AG04450 (cell line): ENCODE measurements at regions not wholly inside any gene's neighbourhood (a gene's known extent, or its start where the extent isn't known, plus 50 kb on each side); places are given as distances from the start of the nearest gene placed in this dataset.

Experiments
- CTCF ChIA-PET: fragments of 300-600, 350-600 bp; formaldehyde crosslinking; extraction: SDS; loops from one replicate; lab custom pipeline; 2022; ENCODE audit warnings: antibody characterized with exemption, inconsistent platforms; lab: Charles Lee
- POLR2A ChIA-PET: fragments of 350-600 bp; formaldehyde crosslinking; extraction: SDS; loops from one replicate; lab custom pipeline; 2021; ENCODE audit warnings: antibody characterized with exemption, inconsistent platforms; lab: Yijun Ruan, JAX
- DNase-seq: peaks from one replicate; pipeline ENCODE4 v3.0.0-alpha.2; 2011; ENCODE audit warnings: low read depth, low spot score
- H3K27ac ChIP-seq: one replicate; pipeline ENCODE4 v1.5.1; 2012; ENCODE audit warnings: low read depth, low read length, control low read depth
- H3K27me3 ChIP-seq: one replicate; pipeline ENCODE4 v1.6.0; 2012; ENCODE audit warnings: low read length; ENCODE audit not compliant: control insufficient read depth, insufficient read depth
- H3K4me3 ChIP-seq: 2 replicates; pipeline ENCODE4 v1.5.1; 2011; ENCODE audit warnings: mild to moderate bottlenecking, low read depth, low read length, control low read depth
- H3K9me3 ChIP-seq: 2 replicates; pipeline ENCODE4 v1.5.1; 2012; ENCODE audit warnings: low read length; ENCODE audit not compliant: control insufficient read depth, insufficient read depth
- TF ChIP-seq, protein P1 (sequence below): IDR thresholded peaks from 2 replicates; pipeline ENCODE4 v1.5.1; 2011; ENCODE audit warnings: low read depth, low read length, control low read depth, inconsistent platforms

DNA sequence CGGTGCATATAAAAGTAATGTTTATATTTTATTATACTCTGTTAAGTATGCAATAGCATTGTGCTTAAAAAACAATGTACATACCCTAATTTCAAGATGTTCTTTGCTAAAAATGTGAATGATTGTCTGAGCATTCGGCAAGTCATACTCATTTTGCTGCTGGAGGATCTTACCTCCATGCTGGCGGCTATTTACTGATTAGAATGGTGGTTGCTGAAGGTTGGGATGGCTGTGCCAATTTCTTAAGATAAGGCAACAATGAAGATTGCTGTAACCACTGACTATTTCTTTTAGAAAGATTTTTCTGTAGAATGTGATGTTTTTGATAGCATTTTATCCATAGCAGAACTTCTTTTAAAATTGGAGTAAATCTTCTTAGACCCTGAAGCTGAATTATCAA is 932.7 kb downstream of the ZPLD1 start:
- H3K4me3 ChIP-seq, result no peak overlapping the region
- no peaks in the 10 kb centered on the region for H3K27me3 ChIP-seq
- ChIA-PET CTCF (no interaction called here), POLR2A (no interaction called here)
- TF ChIP-seq, protein P1, sequence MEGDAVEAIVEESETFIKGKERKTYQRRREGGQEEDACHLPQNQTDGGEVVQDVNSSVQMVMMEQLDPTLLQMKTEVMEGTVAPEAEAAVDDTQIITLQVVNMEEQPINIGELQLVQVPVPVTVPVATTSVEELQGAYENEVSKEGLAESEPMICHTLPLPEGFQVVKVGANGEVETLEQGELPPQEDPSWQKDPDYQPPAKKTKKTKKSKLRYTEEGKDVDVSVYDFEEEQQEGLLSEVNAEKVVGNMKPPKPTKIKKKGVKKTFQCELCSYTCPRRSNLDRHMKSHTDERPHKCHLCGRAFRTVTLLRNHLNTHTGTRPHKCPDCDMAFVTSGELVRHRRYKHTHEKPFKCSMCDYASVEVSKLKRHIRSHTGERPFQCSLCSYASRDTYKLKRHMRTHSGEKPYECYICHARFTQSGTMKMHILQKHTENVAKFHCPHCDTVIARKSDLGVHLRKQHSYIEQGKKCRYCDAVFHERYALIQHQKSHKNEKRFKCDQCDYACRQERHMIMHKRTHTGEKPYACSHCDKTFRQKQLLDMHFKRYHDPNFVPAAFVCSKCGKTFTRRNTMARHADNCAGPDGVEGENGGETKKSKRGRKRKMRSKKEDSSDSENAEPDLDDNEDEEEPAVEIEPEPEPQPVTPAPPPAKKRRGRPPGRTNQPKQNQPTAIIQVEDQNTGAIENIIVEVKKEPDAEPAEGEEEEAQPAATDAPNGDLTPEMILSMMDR, result no peak
- H3K9me3 ChIP-seq, result no peaks in the 10 kb centered on the region
- no peak overlapping the region for H3K27ac ChIP-seq
- DNase-seq, result no peak

DNA sequence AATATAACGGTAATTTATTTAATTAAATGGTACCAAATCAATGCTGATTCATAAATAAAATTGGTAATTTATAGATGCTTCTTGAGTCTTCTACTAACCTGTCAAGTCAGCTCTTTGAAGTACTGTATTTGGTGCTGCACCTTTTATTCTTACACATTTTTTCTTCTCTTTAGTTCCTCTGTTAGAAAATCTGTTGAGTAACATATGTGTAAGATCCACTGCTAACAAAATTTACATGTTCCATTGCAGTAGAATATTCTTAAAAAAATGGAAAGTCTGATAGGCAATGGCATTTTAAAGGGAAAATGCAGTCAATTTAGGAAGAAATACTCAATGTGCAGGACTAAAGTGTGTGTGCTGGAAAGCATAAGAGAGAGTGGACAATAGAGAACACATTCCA is 936.6 kb downstream of the ZPLD1 start:
- Histone ChIP-seq H3K27ac (no peak overlapping the region), H3K4me3 (no peak overlapping the region), H3K27me3 (no peaks in the 10 kb centered on the region), H3K9me3 (no peaks in the 10 kb centered on the region)
- TF ChIP-seq, protein P1, result no peak
- ChIA-PET POLR2A (no interaction called here), CTCF (no interaction called here)
- no peak for DNase-seq

DNA sequence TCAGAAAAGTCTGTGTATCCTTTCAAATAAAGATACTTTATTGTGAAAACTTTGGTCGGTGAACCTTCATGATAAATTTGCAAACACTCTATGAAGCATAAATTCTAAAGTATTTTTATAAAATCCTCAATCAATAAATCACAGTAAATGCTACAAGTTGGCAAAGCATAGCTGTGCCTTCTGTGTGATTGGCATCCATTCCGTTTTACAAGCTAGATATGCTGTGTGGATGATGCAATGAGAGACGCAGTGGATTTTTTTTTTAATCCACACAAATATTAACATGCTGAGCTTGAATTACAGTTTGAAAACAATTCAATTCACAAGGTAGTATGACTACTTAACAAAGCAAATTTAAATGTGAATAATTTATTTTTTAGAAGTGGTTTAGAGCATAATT is 937.2 kb downstream of the ZPLD1 start:
- POLR2A ChIA-PET, result no interaction called here
- H3K27ac ChIP-seq, result no peak overlapping the region
- TF ChIP-seq, protein P1, result no peak
- H3K9me3 ChIP-seq, result no peaks in the 10 kb centered on the region
- H3K4me3 ChIP-seq, result no peak overlapping the region
- DNase-seq, result no peak
- no peaks in the 10 kb centered on the region for H3K27me3 ChIP-seq
- CTCF ChIA-PET, result no interaction called here

DNA sequence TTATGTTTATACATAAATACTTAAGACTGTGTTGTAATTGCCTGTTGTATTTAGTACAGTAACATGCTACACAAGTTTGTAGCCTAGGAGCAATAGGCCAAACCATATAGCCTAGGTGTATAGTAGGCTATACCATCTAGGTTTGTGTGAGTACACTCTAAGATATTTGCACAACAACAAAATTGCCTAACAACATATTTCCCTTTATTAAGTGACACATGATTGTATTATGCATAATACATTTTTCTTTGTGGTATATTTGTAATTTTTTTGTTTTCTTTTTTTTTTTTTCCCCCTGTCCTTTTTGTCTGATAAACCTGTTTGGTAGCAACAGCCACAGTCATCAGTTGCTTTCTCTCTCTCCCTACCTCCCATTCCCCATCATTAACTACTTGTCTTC is 945.6 kb downstream of the ZPLD1 start:
- DNase-seq, result no peak
- TF ChIP-seq, protein P1, result no peak
- Histone ChIP-seq H3K9me3 (no peaks in the 10 kb centered on the region), H3K27ac (no peak overlapping the region), H3K27me3 (no peaks in the 10 kb centered on the region), H3K4me3 (no peak overlapping the region)
- CTCF ChIA-PET, result no interaction called here
- POLR2A ChIA-PET, result no interaction called here

DNA sequence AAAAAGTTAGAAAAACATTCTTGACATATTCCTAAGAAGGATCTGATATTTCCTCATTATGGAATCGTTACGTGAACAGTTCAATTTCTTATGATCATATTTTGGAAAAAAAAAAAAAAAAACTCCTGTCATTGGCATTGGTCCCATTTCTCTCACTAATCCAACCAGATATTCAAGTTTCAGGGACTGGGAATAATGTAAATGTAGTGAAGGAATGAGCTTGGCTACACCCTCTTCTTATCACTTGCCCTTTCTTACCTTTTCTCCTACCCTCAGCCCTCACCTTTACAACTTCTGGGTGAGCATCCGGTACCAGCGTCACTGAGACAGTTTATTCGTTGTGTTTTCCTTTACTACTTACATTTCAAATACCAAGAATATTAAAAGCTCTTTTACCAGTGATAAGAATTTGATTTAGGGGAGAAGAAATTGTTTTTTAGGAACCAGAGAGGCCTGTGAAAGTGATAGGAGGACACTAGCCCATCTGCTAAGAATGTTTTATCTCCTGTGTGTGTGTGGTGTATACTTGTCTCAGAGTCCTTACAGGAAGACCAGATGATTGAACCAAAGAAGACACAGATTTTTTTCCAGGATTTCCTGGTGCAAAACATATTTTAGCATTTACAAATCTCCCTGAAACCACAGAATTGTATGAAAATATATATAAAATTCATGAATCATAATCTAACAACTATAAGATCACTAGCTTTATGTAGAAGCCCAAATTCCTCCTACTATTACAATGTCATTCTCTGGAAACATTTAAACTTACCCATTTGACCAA is 946.7 kb downstream of the ZPLD1 start:
- TF ChIP-seq, protein P1, result no peak
- no peak for DNase-seq
- ChIA-PET POLR2A (no interaction called here), CTCF (interaction anchor here (0.9 kb wide), 1 partner anchor 59 kb away, joined by 3 read pairs; no protein-coding TSS in a partner anchor)
- Histone ChIP-seq H3K27ac (no peak overlapping the region), H3K27me3 (no peaks in the 10 kb centered on the region), H3K9me3 (no peaks in the 10 kb centered on the region), H3K4me3 (no peak overlapping the region)
